Aorta (tissue), 5 donors: ENCODE measurements at regions not wholly inside any gene's neighbourhood (a gene's known extent, or its start where the extent isn't known, plus 50 kb on each side); places are given as distances from the start of the nearest gene placed in this dataset.

ENCODE experiments used
- ATAC-seq: fragments of 200-7000 bp; cut with Tn5 transposase; one replicate; pipeline ENCODE4 v1.9.1; 2022; ENCODE audit warnings: moderate library complexity; ENCODE audit not compliant: low FRiP score
- DNase-seq, 2 donors: peaks; one replicate each; pipeline ENCODE4 v3.0.0-alpha.2; 2020
- H3K27ac ChIP-seq, 2 donors: one replicate each; pipeline ENCODE4 v1.5.1; 2013; ENCODE audit warnings: low read length in 2 of 2, mild to moderate bottlenecking in 2 of 2, moderate library complexity in 2 of 2, control low read depth in 1 of 2, inconsistent platforms in 1 of 2, low read depth in 1 of 2
- H3K27me3 ChIP-seq, 2 donors: one replicate each; pipeline ENCODE4 v1.6.1; 2013; ENCODE audit warnings: control low read depth in 1 of 2, low read length in 1 of 2, mild to moderate bottlenecking in 1 of 2, moderate library complexity in 1 of 2; ENCODE audit not compliant: insufficient read depth in 2 of 2, control insufficient read depth in 1 of 2
- H3K36me3 ChIP-seq, 2 donors: one replicate each; pipeline ENCODE4 v1.6.1; 2013; ENCODE audit warnings: control low read depth in 1 of 2, low read length in 1 of 2, mild to moderate bottlenecking in 1 of 2; ENCODE audit not compliant: insufficient read depth in 2 of 2, control insufficient read depth in 1 of 2
- H3K4me1 ChIP-seq, 2 donors: one replicate each; pipeline ENCODE4 v1.6.1; 2013; ENCODE audit warnings: low read length in 2 of 2, control low read depth in 1 of 2, mild to moderate bottlenecking in 1 of 2, moderate library complexity in 1 of 2; ENCODE audit not compliant: insufficient read depth in 2 of 2, control insufficient read depth in 1 of 2
- H3K4me3 ChIP-seq, 2 donors: one replicate each; pipeline ENCODE4 v1.5.1; 2013; ENCODE audit warnings: low read length in 2 of 2, control low read depth in 1 of 2, mild to moderate bottlenecking in 1 of 2
- H3K9me3 ChIP-seq: one replicate; pipeline ENCODE4 v1.6.1; 2013; ENCODE audit warnings: mild to moderate bottlenecking, low read length; ENCODE audit not compliant: control insufficient read depth
- WGBS, 2 donors: extraction: QIAGEN DNeasy Blood & Tissue Kit; methylation state at CpG; one replicate each; pipeline ENCODE4 v1.1.7; 2013; 5-methylcytosine and 5-hydroxymethylcytosine counted together
- intact Hi-C, 2 donors: fragments of 100-400 bp; cut with DNase I; formaldehyde crosslinking; loops; one replicate each; pipeline versions ENCODE4 v1.14.2 to v1.15.0; 2022
- donor health status: healthy with polysubstance abuse.
- donor health status: Bipolar disorder and iron deficiency.
- donor health status: DM: no; HTN: no; CAD: no.
- donor health status: DM: no; HTN: no; CAD: no.
- donor health status: DM: yes; HTN: yes; CAD: no.

GRCh38 chr5:147081311-147081764, 153.5 kb upstream of the STK32A start:
- Histone ChIP-seq H3K36me3 (no peaks in the 10 kb centered on the region), H3K9me3 (no peaks in the 10 kb centered on the region), H3K4me1 (no peaks in the 10 kb centered on the region), H3K27me3 (no peaks in the 10 kb centered on the region), H3K27ac (no peak overlapping the region), H3K4me3 (no peak overlapping the region)
- ATAC-seq = peak; percentile 47
- intact Hi-C loops = no loop called here
- peak in 1 of 2 donors; percentile 66 for DNase-seq
- 27 to 30% methylated on average over 8 of the region's 8 CpGs for WGBS, 2 donors

- no peak overlapping the region for H3K4me3 ChIP-seq
- intact Hi-C loops = no loop called here
- H3K27me3 ChIP-seq = no peaks in the 10 kb centered on the region
- WGBS, 2 donors = 75 to 95% methylated on average over 1 of the region's 1 CpG
- DNase-seq (no peak), ATAC-seq (no peak)
- no peaks in the 10 kb centered on the region for H3K36me3 ChIP-seq
- no peak overlapping the region for H3K27ac ChIP-seq
- H3K4me1 ChIP-seq = no peaks in the 10 kb centered on the region
- no peaks in the 10 kb centered on the region for H3K9me3 ChIP-seq
These were observed 150.1 kb upstream of the STK32A start for GRCh38 chr5:147084702-147085101.

GRCh38 chr5:147085409-147085808, 149.4 kb upstream of the STK32A start:
- ATAC-seq (no peak), DNase-seq (no peak)
- intact Hi-C loops = no loop called here
- no peaks in the 10 kb centered on the region for H3K9me3 ChIP-seq
- H3K27me3 ChIP-seq = no peaks in the 10 kb centered on the region
- no peaks in the 10 kb centered on the region for H3K4me1 ChIP-seq
- WGBS, 2 donors = 71 to 81% methylated on average over 7 of the region's 7 CpGs
- H3K4me3 ChIP-seq = no peak overlapping the region
- H3K27ac ChIP-seq = no peak overlapping the region
- no peaks in the 10 kb centered on the region for H3K36me3 ChIP-seq

GRCh38 chr5:147092044-147092443, 142.8 kb upstream of the STK32A start:
- no peaks in the 10 kb centered on the region for H3K4me1 ChIP-seq
- no peaks in the 10 kb centered on the region for H3K36me3 ChIP-seq
- ATAC-seq = no peak
- no peak overlapping the region for H3K27ac ChIP-seq
- no peak for DNase-seq
- intact Hi-C loops = no loop called here
- no peaks in the 10 kb centered on the region for H3K9me3 ChIP-seq
- no peak overlapping the region for H3K4me3 ChIP-seq
- H3K27me3 ChIP-seq = no peaks in the 10 kb centered on the region
- whole genome bisulfite sequencing, 2 donors = 38 to 45% methylated on average over 2 of the region's 2 CpGs

- H3K27ac ChIP-seq = no peak overlapping the region
- no peaks in the 10 kb centered on the region for H3K4me1 ChIP-seq
- no peak for DNase-seq
- intact Hi-C loops = no loop called here
- H3K27me3 ChIP-seq = no peaks in the 10 kb centered on the region
- no peak for ATAC-seq
- H3K4me3 ChIP-seq = no peak overlapping the region
- 55 to 72% methylated on average over 2 of the region's 2 CpGs for WGBS, 2 donors
- H3K36me3 ChIP-seq = no peaks in the 10 kb centered on the region
- no peaks in the 10 kb centered on the region for H3K9me3 ChIP-seq
These were observed 141.7 kb upstream of the STK32A start for GRCh38 chr5:147093138-147093537.

GRCh38 chr5:147095740-147096139, 139.1 kb upstream of the STK32A start:
- no peak for ATAC-seq

GRCh38 chr5:147098233-147098790, 136.5 kb upstream of the STK32A start:
- Histone ChIP-seq H3K9me3 (no peaks in the 10 kb centered on the region), H3K27me3 (no peaks in the 10 kb centered on the region), H3K27ac (no peak overlapping the region), H3K36me3 (no peaks in the 10 kb centered on the region), H3K4me3 (no peak overlapping the region), H3K4me1 (no peaks in the 10 kb centered on the region)
- 9 to 15% methylated on average over 5 of the region's 5 CpGs for WGBS, 2 donors
- DNase-seq (no peak), ATAC-seq (peak; percentile 53)
- intact Hi-C loops = no loop called here

More at GRCh38 chr5:147095740-147096139, 139.1 kb upstream of the STK32A start:
- Histone ChIP-seq H3K27me3 (no peaks in the 10 kb centered on the region), H3K36me3 (no peaks in the 10 kb centered on the region), H3K9me3 (no peaks in the 10 kb centered on the region), H3K4me1 (no peaks in the 10 kb centered on the region), H3K27ac (no peak overlapping the region), H3K4me3 (no peak overlapping the region)
- intact Hi-C loops = no loop called here
- no peak for DNase-seq
- WGBS, 2 donors = 53 to 60% methylated on average over 2 of the region's 2 CpGs

- Histone ChIP-seq H3K4me3 (no peak overlapping the region), H3K27me3 (no peaks in the 10 kb centered on the region), H3K36me3 (no peaks in the 10 kb centered on the region), H3K9me3 (no peaks in the 10 kb centered on the region), H3K4me1 (no peaks in the 10 kb centered on the region), H3K27ac (no peak overlapping the region)
- intact Hi-C loops = no loop called here
- DNase-seq = no peak
- WGBS, 2 donors = 58 to 62% methylated on average over 6 of the region's 6 CpGs
- ATAC-seq = no peak
These were observed 133.0 kb upstream of the STK32A start for GRCh38 chr5:147101659-147102369.

- WGBS, 2 donors = 61 to 65% methylated on average over 1 of the region's 1 CpG
- Histone ChIP-seq H3K9me3 (no peaks in the 10 kb centered on the region), H3K27me3 (no peaks in the 10 kb centered on the region), H3K4me1 (no peaks in the 10 kb centered on the region), H3K4me3 (no peak overlapping the region), H3K27ac (no peak overlapping the region), H3K36me3 (no peaks in the 10 kb centered on the region)
- DNase-seq = no peak
- intact Hi-C loops = no loop called here
- ATAC-seq = no peak
These were observed 121.9 kb upstream of the STK32A start for GRCh38 chr5:147112899-147113298.
